Fibroblast of lung (primary cell): ENCODE measurements at regions not wholly inside any gene's neighbourhood (a gene's known extent, or its start where the extent isn't known, plus 50 kb on each side); places are given as distances from the start of the nearest gene placed in this dataset.

Experiments
- EZH2 ChIP-seq: IDR thresholded peaks from 2 replicates; pipeline ENCODE4 v1.5.1; 2012; ENCODE audit warnings: low read length, control low read depth, mild to moderate bottlenecking; ENCODE audit errors: missing control alignments
- TF ChIP-seq, protein P1 (sequence below), 2 donors: IDR thresholded peaks in 1 of 2; conservative IDR thresholded peaks in 1 of 2; 1 replicate in 1 of 2; 2 replicates in 1 of 2; pipeline ENCODE4 v1.5.1; 2011 to 2012; ENCODE audit warnings: low read length in 2 of 2, control low read depth in 1 of 2, inconsistent platforms in 1 of 2, low read depth in 1 of 2, mild to moderate bottlenecking in 1 of 2

DNA sequence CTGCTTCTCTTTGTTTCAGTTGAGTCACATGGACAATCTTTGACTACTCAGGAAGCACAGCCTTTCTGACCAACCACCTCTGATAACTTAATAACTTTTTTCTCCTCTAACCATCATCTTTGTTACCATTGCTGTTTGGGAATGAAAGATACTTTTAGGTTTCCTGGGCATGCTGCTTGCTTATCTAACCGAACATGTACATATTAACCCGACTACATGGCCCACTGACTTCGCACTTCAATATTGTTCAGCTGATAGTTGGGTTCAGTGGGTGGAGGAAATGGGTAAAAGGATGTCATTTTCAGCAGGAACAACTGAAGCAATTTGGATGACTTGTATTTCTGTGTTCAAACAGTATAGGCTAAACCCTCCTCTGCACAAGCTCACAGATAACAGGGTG lies 214.3 kb downstream of the SQOR start:
- TF ChIP-seq, protein P1, sequence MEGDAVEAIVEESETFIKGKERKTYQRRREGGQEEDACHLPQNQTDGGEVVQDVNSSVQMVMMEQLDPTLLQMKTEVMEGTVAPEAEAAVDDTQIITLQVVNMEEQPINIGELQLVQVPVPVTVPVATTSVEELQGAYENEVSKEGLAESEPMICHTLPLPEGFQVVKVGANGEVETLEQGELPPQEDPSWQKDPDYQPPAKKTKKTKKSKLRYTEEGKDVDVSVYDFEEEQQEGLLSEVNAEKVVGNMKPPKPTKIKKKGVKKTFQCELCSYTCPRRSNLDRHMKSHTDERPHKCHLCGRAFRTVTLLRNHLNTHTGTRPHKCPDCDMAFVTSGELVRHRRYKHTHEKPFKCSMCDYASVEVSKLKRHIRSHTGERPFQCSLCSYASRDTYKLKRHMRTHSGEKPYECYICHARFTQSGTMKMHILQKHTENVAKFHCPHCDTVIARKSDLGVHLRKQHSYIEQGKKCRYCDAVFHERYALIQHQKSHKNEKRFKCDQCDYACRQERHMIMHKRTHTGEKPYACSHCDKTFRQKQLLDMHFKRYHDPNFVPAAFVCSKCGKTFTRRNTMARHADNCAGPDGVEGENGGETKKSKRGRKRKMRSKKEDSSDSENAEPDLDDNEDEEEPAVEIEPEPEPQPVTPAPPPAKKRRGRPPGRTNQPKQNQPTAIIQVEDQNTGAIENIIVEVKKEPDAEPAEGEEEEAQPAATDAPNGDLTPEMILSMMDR (conservative IDR thresholded peaks at IDR 0.05 in 1 of 2, IDR thresholded peaks at IDR 0.05 in 1 of 2; ENCODE audit: low read depth in 1 of 2, low read length in 2 of 2), result no peak
- no peak for TF ChIP-seq EZH2
